GM18951 (cell line): ENCODE measurements at regions not wholly inside any gene's neighbourhood (a gene's known extent, or its start where the extent isn't known, plus 50 kb on each side); places are given as distances from the start of the nearest gene placed in this dataset.

Experiments used
- POLR2A ChIP-seq: IDR thresholded peaks from 4 replicates; pipeline ENCODE4 v1.6.1; 2011; ENCODE audit warnings: mild to moderate bottlenecking; ENCODE audit not compliant: insufficient read length, insufficient read depth; ENCODE audit errors: extremely low read depth
- in situ Hi-C: fragments of 300-500 bp; cut with MboI; formaldehyde crosslinking; loops from one replicate; pipeline ENCODE4 v1.12.0; 2022; ENCODE audit warnings: low sequenced_read_pairs, mixed read lengths, inconsistent platforms; ENCODE audit not compliant: unreplicated experiment

- in situ Hi-C loops: no loop called here
Observed at GRCh38 chr14:54140551-54140950, 183.9 kb upstream of the BMP4 start.

GRCh38 chr14:54146601-54147000 lies 190.0 kb upstream of the BMP4 start:
- in situ Hi-C loops: no loop called here
- no peak for TF ChIP-seq POLR2A

More at GRCh38 chr14:54140551-54140950, 183.9 kb upstream of the BMP4 start:
- TF ChIP-seq POLR2A: no peak

- TF ChIP-seq POLR2A: no peak
- in situ Hi-C loops: no loop called here
Observed at GRCh38 chr14:54147282-54147681, 190.7 kb upstream of the BMP4 start.

GRCh38 chr14:54147758-54148157 lies 191.1 kb upstream of the BMP4 start:
- TF ChIP-seq POLR2A: no peak
- in situ Hi-C loops: no loop called here

- in situ Hi-C loops: no loop called here
Observed at GRCh38 chr14:54148251-54148650, 191.6 kb upstream of the BMP4 start.

GRCh38 chr14:54152351-54152750 lies 195.7 kb upstream of the BMP4 start:
- TF ChIP-seq POLR2A: no peak
- in situ Hi-C loops: loop anchor here (25.0 kb wide), 1 partner anchor 615 kb away; no protein-coding TSS in a partner anchor

More at GRCh38 chr14:54148251-54148650, 191.6 kb upstream of the BMP4 start:
- no peak for TF ChIP-seq POLR2A

- in situ Hi-C loops: loop anchor here (25.0 kb wide), 1 partner anchor 629 kb away; no protein-coding TSS in a partner anchor
- no peak for TF ChIP-seq POLR2A
Observed at GRCh38 chr14:54166049-54166950, 209.7 kb upstream of the BMP4 start.

GRCh38 chr14:54168489-54168888 lies 211.9 kb upstream of the BMP4 start:
- in situ Hi-C loops: loop anchor here (25.0 kb wide), 1 partner anchor 631 kb away; no protein-coding TSS in a partner anchor

GRCh38 chr14:54169254-54169924 lies 212.8 kb upstream of the BMP4 start:
- TF ChIP-seq POLR2A: no peak
- in situ Hi-C loops: loop anchor here (25.0 kb wide), 1 partner anchor 632 kb away; no protein-coding TSS in a partner anchor

More at GRCh38 chr14:54168489-54168888, 211.9 kb upstream of the BMP4 start:
- TF ChIP-seq POLR2A: no peak

- no peak for TF ChIP-seq POLR2A
- in situ Hi-C loops: loop anchor here (25.0 kb wide), 1 partner anchor 633 kb away; no protein-coding TSS in a partner anchor
Observed at GRCh38 chr14:54170301-54170700, 213.7 kb upstream of the BMP4 start.

GRCh38 chr14:54172114-54172513 lies 215.5 kb upstream of the BMP4 start:
- TF ChIP-seq POLR2A: no peak
- in situ Hi-C loops: loop anchor here (25.0 kb wide), 1 partner anchor 635 kb away; no protein-coding TSS in a partner anchor

GRCh38 chr14:54172562-54172961 lies 215.9 kb upstream of the BMP4 start:
- in situ Hi-C loops: loop anchor here (25.0 kb wide), 1 partner anchor 635 kb away; no protein-coding TSS in a partner anchor
- TF ChIP-seq POLR2A: no peak

GRCh38 chr14:54173802-54174201 lies 217.2 kb upstream of the BMP4 start:
- no peak for TF ChIP-seq POLR2A
- in situ Hi-C loops: loop anchor here (25.0 kb wide), 1 partner anchor 637 kb away; no protein-coding TSS in a partner anchor
